Choroid plexus epithelial cell (primary cell): ENCODE measurements at regions not wholly inside any gene's neighbourhood (a gene's known extent, or its start where the extent isn't known, plus 50 kb on each side); places are given as distances from the start of the nearest gene placed in this dataset.

Experiments used
- DNase-seq: peaks from one replicate; pipeline ENCODE4 v3.0.0-alpha.2; 2010; ENCODE audit warnings: low read depth
- H3K4me3 ChIP-seq: 2 replicates; pipeline ENCODE4 v1.5.1; 2011; ENCODE audit warnings: low read depth, mild to moderate bottlenecking, control low read depth, low read length, moderate library complexity
- CTCF ChIP-seq: conservative IDR thresholded peaks from 2 replicates; pipeline ENCODE4 v1.5.1; 2011; ENCODE audit warnings: low read depth, mild to moderate bottlenecking, control low read depth, inconsistent platforms, low read length, moderate library complexity

- no peak for DNase-seq
- no peak for TF ChIP-seq CTCF
Observed at GRCh38 chr7:145876376-145876775, 240.2 kb upstream of the CNTNAP2 start.

GRCh38 chr7:145875267-145875666 is 241.3 kb upstream of the CNTNAP2 start:
- DNase-seq: no peak
- TF ChIP-seq CTCF: no peak
- H3K4me3 ChIP-seq: no peak overlapping the region

More at GRCh38 chr7:145876376-145876775, 240.2 kb upstream of the CNTNAP2 start:
- no peak overlapping the region for H3K4me3 ChIP-seq

- no peak for DNase-seq
- no peak overlapping the region for H3K4me3 ChIP-seq
- no peak for TF ChIP-seq CTCF
Observed at GRCh38 chr7:145868935-145869334, 247.7 kb upstream of the CNTNAP2 start.

- no peak overlapping the region for H3K4me3 ChIP-seq
- no peak for DNase-seq
- TF ChIP-seq CTCF: no peak
Observed at GRCh38 chr7:145862212-145862611, 254.4 kb upstream of the CNTNAP2 start.

GRCh38 chr7:145860809-145861208 is 255.8 kb upstream of the CNTNAP2 start:
- TF ChIP-seq CTCF: no peak
- no peak for DNase-seq
- H3K4me3 ChIP-seq: no peak overlapping the region

GRCh38 chr7:145850636-145851035 is 266.0 kb upstream of the CNTNAP2 start:
- H3K4me3 ChIP-seq: no peak overlapping the region
- TF ChIP-seq CTCF: no peak
- DNase-seq: no peak

- H3K4me3 ChIP-seq: no peak overlapping the region
- peak; percentile 78 for TF ChIP-seq CTCF
- peak; percentile 52 for DNase-seq
Observed at GRCh38 chr7:145848691-145849090, 267.9 kb upstream of the CNTNAP2 start.
